T-helper 1 cell (primary cell): ENCODE measurements at regions not wholly inside any gene's neighbourhood (a gene's known extent, or its start where the extent isn't known, plus 50 kb on each side); places are given as distances from the start of the nearest gene placed in this dataset.
"Not testable (repeated sequence)": the region's sequence is repeated elsewhere in the genome, so short reads cannot be mapped to it uniquely, and the experiment has no call there.

ENCODE experiments used
- DNase-seq, 5 donors: peaks; one replicate each; pipeline ENCODE4 v3.0.0-alpha.2; 2012 to 2020

DNA sequence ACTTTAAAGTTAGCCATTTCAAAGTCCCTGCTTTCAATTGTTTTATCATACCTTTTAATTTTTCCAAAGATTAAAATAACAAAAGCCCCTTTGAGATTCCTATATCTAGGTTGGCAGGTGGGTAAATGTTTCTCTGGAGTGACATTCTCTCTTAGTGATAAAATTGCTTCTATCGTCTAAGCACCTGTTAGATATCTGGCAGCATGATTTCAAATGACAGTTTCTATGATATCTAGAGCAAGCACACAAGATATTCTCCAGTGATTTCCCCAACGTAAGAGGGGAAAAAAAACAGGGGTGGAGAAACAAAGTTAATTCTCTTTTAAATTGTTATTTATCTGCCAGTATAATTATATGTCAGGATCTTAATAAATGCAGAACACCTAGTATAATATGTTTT, 610.2 kb downstream of the DSC3 start:
- DNase-seq, result no peak

DNA sequence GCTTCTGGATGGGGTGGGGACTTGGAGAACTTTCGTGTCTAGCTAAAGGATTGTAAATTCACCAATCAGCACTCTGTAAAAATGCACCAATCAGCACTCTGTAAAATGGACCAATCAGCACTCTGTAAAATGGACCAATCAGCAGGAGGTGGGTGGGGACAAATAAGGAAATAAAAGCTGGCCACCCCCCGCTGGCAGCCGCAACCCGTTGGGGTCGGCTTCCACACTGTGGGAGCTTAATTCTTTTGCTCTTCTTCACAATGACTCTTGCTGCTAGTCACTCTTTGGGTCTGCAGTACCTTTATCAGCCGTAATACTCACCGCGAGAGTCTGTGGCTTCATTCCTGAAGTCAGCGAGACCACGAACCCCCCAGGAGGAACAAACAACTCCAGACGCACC, 623.1 kb downstream of the DSC3 start:
- DNase-seq, result not testable (repeated sequence)

DNA sequence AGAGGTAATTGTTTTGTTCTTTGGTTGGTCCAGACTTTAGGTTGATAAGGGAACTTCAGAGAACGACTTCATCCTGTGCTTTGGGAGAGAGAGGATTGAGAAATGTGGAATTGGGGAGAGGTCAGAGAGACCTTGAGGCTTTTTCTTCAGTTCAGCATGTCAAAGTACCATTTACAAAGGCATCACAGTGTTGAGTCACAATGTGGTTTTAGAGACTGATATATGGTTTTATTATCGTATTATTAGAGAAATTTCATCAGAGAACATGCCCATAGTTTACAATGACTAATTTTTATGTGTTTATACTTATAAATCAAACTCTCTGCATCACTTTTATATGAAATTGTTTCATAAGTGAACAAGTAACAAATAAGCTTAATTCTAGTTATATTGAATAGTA, 626.6 kb downstream of the DSC3 start:
- no peak for DNase-seq

GRCh38 chr18:30409120-30409519, 633.4 kb downstream of the DSC3 start:
- DNase-seq, result no peak

DNA sequence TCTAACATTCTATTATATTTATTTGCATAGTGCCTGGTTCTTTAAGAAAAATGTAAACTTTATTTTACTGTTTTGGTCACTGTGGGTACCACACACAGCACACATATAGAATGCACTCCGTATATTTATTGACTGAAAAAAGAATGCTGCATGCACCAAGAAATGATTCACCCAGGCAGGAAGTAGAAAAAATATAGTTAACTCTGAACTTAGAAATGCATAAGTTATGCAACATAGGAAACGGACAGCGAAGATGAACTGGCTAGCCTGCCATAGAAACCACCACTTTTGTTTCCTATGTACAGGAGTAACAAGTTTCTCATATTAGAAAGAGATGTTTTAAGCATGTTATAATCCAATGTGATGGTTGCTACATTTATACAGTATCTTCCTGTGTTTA, 635.8 kb downstream of the DSC3 start:
- DNase-seq, result no peak

DNA sequence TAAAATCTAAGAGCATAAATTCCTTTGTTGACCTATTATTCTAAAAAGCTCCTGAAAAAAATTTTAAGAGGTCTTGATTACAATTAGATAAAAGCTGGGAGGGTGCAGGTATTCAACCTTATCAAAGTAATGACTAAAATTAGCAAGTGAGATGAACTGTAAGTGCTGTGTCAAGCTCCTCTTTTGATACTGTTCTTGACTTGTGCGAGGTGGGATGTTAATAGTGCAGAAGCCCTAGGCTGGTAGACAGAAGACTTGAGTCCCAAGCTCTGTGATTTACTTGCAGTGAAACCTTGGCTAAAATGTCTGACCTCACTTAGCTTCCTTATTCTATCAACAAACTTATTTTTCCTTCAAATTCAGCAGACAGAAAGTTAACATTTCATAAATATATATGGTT, 637.5 kb downstream of the DSC3 start:
- DNase-seq, result no peak

- no peak for DNase-seq
Observed at GRCh38 chr18:30404422-30404821, 638.1 kb downstream of the DSC3 start.

DNA sequence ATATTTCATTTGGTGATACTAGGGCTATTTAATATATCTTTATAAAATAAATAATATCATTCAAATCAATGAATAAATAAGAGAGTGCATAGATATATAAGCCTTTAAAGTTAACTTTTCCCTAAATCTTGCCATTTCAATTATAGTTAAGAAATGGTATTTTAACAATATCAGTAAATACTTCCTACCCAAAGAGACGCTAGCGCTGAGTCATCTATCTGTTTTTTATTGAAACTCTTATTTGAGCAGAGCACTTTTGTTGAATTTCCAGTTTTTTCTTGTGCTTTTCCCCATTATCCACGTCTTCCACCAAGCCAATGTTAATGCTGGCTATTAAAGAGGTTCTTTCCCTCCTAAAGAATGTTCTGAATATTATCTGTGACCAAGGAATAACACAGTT, 639.3 kb downstream of the DSC3 start:
- DNase-seq, result no peak

GRCh38 chr18:30387401-30387800, 655.1 kb downstream of the DSC3 start:
- no peak for DNase-seq

GRCh38 chr18:30386624-30387023, 655.9 kb downstream of the DSC3 start:
- no peak for DNase-seq

DNA sequence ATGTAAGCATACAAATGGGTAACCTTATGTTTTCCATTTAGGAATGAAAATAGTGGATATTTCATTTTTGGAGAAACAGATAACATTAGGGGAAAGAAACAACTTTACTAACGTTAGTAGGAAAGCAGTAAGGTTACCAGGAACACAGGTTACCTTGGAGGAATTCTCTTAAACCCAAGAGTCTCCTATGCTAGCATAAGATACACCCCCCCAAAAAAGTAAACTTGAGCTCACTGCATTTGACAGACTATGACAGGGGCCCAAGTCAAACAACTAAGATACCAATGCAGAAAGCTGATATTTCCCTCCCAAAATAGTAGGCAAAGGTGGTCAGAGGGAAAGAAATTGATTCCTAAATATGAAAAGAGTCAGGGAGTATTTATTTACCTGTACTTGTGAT, 656.9 kb downstream of the DSC3 start:
- no peak for DNase-seq

- no peak for DNase-seq
Observed at GRCh38 chr18:30381826-30382225, 660.7 kb downstream of the DSC3 start.

DNA sequence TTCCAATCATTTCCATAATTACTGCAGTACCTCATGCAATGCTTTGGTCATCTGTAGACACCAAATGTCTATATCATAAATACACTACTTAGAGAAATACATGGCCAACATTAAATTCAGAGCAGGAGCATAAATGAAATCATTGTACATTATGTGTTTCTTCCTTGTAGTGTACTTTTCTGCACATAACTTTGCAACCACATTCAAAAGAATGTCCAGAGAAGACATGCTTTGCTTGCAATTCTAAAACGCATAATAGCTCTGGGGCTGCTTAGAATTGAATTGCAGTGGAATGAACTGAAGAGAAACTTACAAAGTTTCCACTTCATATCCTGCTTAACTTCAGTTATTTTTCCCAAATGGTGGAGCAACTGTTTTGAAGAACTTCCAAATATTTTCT, 664.4 kb downstream of the DSC3 start:
- no peak for DNase-seq

GRCh38 chr18:30376515-30376914, 666.0 kb downstream of the DSC3 start:
- DNase-seq, result no peak

GRCh38 chr18:30361864-30362540, 680.5 kb downstream of the DSC3 start:
- no peak for DNase-seq

- no peak for DNase-seq
Observed at GRCh38 chr18:30359521-30359920, 683.0 kb downstream of the DSC3 start.

- DNase-seq, result no peak
Observed at GRCh38 chr18:30358555-30358954, 684.0 kb downstream of the DSC3 start.

DNA sequence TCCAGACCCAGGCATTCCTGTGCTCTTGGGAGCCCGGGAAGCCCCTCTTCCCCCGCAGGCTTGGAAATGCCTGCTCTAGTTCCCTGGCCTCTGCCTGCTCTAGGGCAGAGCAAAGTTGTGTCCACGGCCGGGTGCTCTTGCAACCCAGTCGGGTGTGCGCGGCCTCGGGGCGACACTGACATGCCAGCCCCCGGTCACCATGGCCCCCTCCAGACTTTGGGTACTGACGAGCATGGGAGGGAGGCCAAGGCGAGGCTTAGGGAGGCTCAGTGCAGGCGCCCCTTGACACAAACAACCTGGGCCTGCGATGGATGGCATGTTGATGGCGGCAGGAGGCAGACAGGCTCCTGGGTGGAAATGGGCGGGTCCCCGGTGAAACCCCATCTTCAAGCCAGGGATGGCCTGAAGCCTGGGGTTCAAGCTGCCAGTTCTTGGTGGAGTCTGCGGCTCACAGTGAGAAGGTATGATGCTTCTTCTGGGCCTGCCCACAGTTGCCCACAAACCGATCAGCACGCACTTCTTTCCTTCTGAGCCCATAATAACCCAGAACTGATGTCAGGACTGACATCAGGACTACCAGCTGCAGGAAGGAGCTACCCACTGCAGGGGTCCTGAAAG, 689.9 kb downstream of the DSC3 start:
- DNase-seq, result no peak

DNA sequence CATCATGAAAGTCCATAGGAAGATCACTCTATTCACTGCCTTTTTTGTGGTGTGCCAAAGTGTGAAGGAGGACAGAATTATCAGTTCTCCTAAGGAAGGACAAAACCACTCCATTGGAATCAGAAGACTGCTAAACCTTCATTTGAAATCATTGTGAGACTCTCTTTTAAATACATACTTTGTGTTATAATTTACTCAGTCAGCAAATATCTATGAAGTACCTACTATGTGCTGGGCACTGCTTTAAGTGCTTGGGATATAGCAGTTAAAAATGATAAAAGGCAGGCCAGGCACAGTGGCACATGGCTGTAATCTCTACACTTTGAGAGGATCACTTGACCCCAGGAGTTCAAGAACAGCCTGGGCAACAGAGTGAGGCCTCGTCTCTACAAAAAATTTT, 692.3 kb downstream of the DSC3 start:
- DNase-seq, result no peak

- no peak for DNase-seq
Observed at GRCh38 chr18:30343090-30343489, 699.5 kb downstream of the DSC3 start.

- no peak for DNase-seq
Observed at GRCh38 chr18:30342675-30343074, 699.9 kb downstream of the DSC3 start.

GRCh38 chr18:30334781-30335180, 707.8 kb downstream of the DSC3 start:
- no peak for DNase-seq

GRCh38 chr18:30333310-30333709, 709.2 kb downstream of the DSC3 start:
- DNase-seq, result no peak

GRCh38 chr18:30328839-30329238, 713.7 kb downstream of the DSC3 start:
- no peak for DNase-seq

DNA sequence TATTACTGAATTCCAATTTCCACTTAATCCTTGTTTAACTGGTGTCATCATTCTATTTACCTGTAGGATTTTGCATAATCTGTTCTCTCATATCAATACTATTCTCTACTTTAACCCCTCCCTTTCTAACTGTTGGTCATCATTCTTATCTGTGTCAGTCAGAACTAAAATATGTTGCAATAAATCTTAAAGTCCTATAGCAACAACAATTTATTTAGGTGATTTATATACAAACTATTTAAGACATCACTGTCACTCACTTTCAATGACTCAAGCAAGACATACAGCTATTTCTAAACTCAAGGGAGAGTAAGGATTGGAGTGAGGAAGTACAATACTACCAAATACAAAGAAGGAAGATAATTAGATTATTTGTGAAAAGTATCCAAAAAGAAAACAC, 740.4 kb downstream of the DSC3 start:
- no peak for DNase-seq
